Fibroblast of pulmonary artery (primary cell): ENCODE measurements at regions not wholly inside any gene's neighbourhood (a gene's known extent, or its start where the extent isn't known, plus 50 kb on each side); places are given as distances from the start of the nearest gene placed in this dataset.

Experiments
- DNase-seq: peaks from one replicate; pipeline ENCODE4 v3.0.0-alpha.2; 2010; ENCODE audit warnings: low read depth
- H3K4me3 ChIP-seq: replicated peaks from 2 replicates; pipeline ENCODE4 v1.5.1; 2011; ENCODE audit warnings: low read depth, mild to moderate bottlenecking, control low read depth, low read length, moderate library complexity
- TF ChIP-seq, protein P1 (sequence below): IDR thresholded peaks from 2 replicates; pipeline ENCODE4 v1.5.1; 2011; ENCODE audit warnings: mild to moderate bottlenecking, control low read depth, low read length, inconsistent platforms; ENCODE audit errors: missing control alignments

DNA sequence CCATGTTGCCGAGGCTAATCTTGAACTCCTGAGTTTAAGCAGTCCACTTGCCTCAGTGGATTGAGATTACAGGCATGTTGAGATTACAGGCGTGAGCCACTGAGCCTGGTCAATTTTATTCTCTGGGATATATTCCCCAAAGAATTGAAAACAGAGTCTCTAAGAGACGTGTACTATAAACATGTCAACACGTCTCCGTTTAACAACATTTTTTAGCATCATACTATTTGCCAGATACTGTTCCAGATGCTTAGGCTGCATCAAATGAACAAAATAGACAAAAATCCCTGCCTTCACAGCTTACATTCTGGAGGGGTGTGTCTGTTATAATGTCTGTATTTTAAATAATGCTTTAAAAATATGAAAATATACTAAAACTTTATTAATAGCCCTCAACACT, 54.1 kb upstream of the PRKG1 start:
- TF ChIP-seq, protein P1, sequence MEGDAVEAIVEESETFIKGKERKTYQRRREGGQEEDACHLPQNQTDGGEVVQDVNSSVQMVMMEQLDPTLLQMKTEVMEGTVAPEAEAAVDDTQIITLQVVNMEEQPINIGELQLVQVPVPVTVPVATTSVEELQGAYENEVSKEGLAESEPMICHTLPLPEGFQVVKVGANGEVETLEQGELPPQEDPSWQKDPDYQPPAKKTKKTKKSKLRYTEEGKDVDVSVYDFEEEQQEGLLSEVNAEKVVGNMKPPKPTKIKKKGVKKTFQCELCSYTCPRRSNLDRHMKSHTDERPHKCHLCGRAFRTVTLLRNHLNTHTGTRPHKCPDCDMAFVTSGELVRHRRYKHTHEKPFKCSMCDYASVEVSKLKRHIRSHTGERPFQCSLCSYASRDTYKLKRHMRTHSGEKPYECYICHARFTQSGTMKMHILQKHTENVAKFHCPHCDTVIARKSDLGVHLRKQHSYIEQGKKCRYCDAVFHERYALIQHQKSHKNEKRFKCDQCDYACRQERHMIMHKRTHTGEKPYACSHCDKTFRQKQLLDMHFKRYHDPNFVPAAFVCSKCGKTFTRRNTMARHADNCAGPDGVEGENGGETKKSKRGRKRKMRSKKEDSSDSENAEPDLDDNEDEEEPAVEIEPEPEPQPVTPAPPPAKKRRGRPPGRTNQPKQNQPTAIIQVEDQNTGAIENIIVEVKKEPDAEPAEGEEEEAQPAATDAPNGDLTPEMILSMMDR = no peak

DNA sequence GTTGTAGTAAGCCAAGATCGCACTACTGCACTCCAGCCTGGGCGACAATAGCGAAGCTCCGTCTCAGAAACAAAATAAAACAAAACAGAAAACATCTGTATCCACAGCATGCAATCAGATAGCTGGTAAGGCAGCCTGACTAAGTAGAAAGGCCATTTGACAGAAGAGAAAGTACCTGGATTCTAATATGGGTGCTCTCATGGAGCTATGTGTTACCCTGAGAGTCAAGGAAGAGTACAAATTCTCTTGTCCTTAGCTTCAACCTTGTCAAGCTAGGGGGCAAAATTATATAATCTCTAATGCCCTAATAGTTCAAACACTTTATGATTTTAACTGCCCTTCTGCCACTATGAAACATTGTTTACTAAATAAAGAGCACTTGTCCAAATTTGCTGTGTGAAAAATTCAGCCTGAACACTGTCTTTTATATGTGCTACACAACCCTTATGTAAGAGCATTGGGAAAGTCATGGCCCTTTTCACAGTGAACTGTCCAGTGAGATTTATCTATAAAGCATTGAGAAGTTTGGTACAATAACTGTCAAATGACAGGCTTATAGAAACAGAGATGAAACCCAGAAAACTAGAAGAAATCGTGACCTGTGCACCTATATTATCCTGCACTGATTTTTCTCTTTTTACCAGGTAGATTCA, 51.2 kb upstream of the PRKG1 start:
- no peak for DNase-seq
- TF ChIP-seq, protein P1 = no peak
- no peak overlapping the region for H3K4me3 ChIP-seq

More for the DNA sequence above, 54.1 kb upstream of the PRKG1 start:
- H3K4me3 ChIP-seq = no peak overlapping the region
- no peak for DNase-seq

DNA sequence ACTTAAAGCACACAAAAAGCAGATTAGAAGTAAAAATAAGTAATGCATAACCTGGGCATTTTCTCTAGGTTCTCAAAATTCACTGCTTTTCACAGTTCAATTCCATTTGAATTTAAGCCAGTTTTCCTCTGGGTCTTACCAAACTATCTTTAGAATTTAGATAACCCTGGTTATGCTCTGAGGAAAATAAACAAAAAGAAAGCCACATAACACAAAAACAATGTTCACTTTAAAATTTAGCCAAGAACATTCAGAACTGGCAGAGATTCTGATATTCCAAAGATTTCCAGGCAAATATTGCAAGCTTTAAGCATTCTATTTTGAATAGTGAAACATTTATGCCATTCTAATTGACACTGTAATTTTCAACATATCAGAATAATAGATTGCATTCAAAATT, 50.7 kb upstream of the PRKG1 start:
- TF ChIP-seq, protein P1 = no peak
- no peak for DNase-seq

More for the DNA sequence above, 50.7 kb upstream of the PRKG1 start:
- H3K4me3 ChIP-seq = no peak overlapping the region
